Suprapubic skin (tissue), 4 donors: ENCODE measurements at regions not wholly inside any gene's neighbourhood (a gene's known extent, or its start where the extent isn't known, plus 50 kb on each side); places are given as distances from the start of the nearest gene placed in this dataset.

Experiments used
- DNase-seq, 2 donors: peaks; one replicate each; pipeline ENCODE4 v3.0.0-alpha.2; 2019; ENCODE audit warnings: low spot score in 2 of 2
- H3K27ac ChIP-seq: fragments of 200-600 bp; sonication (generic); one replicate; pipeline ENCODE4 v1.5.1; 2019
- H3K27me3 ChIP-seq: fragments of 200-600 bp; sonication (generic); one replicate; pipeline ENCODE4 v1.5.1; 2019
- H3K36me3 ChIP-seq: fragments of 200-600 bp; sonication (generic); one replicate; pipeline ENCODE4 v1.5.1; 2019
- H3K4me1 ChIP-seq: fragments of 200-600 bp; sonication (generic); one replicate; pipeline ENCODE4 v1.5.1; 2019
- H3K4me3 ChIP-seq: fragments of 200-600 bp; sonication (generic); one replicate; pipeline ENCODE4 v1.5.1; 2019; ENCODE audit warnings: mild to moderate bottlenecking
- H3K9me3 ChIP-seq: fragments of 200-600 bp; sonication (generic); one replicate; pipeline ENCODE4 v1.5.1; 2019
- EP300 ChIP-seq: sonication (generic); formaldehyde crosslinking; IDR thresholded peaks from one replicate; pipeline ENCODE4 v1.6.1; 2017; ENCODE audit warnings: antibody characterized with exemption
- POLR2A ChIP-seq, 2 donors: fragments of 450-650 bp; IDR thresholded peaks; one replicate each; pipeline ENCODE4 v1.6.1; 2017; ENCODE audit warnings: antibody characterized with exemption in 2 of 2, mild to moderate bottlenecking in 2 of 2, moderate library complexity in 2 of 2
- POLR2AphosphoS5 ChIP-seq, 3 donors: sonication (generic); formaldehyde crosslinking; IDR thresholded peaks; one replicate each; pipeline ENCODE4 v1.6.1; 2017; ENCODE audit warnings: antibody characterized with exemption in 3 of 3
- WGBS: methylation state at CpG from one replicate; pipeline ENCODE4 v1.1.5; 2018; 5-methylcytosine and 5-hydroxymethylcytosine counted together
- TF ChIP-seq, protein P1 (sequence below), 2 donors: fragments of 200-600 bp in 1 of 2; fragments of 450-650 bp in 1 of 2; sonication (generic) in 1 of 2; IDR thresholded peaks; one replicate each; pipeline ENCODE4 v1.5.1; 2016 to 2019; ENCODE audit warnings: antibody characterized with exemption in 2 of 2, mild to moderate bottlenecking in 1 of 2, moderate library complexity in 1 of 2

- H3K36me3 ChIP-seq: no peaks in the 10 kb centered on the region
- H3K27me3 ChIP-seq: no peaks in the 10 kb centered on the region
- peak overlapping the region; percentile 0 for H3K27ac ChIP-seq
- peaks cover 10% of the 10 kb centered on the region for H3K4me1 ChIP-seq
- TF ChIP-seq POLR2AphosphoS5 (IDR thresholded peaks at IDR 0.05) (no peak), EP300 (no peak), POLR2A (IDR thresholded peaks at IDR 0.05) (no peak)
- no peaks in the 10 kb centered on the region for H3K9me3 ChIP-seq
- 81% methylated on average over 6 of the region's 6 CpGs for WGBS
- no peak for DNase-seq
- H3K4me3 ChIP-seq: no peak overlapping the region
These were observed 323.7 kb upstream of the CD180 start for GRCh38 chr5:67520161-67520908.

- H3K9me3 ChIP-seq: no peaks in the 10 kb centered on the region
- H3K27ac ChIP-seq: no peak overlapping the region
- no peak for TF ChIP-seq POLR2AphosphoS5 (IDR thresholded peaks at IDR 0.05)
- TF ChIP-seq POLR2A (IDR thresholded peaks at IDR 0.05): no peak
- no peak for TF ChIP-seq EP300
- no peaks in the 10 kb centered on the region for H3K27me3 ChIP-seq
- WGBS: 97% methylated on average over 2 of the region's 2 CpGs
- no peaks in the 10 kb centered on the region for H3K36me3 ChIP-seq
- DNase-seq: no peak
- H3K4me1 ChIP-seq: peaks cover 10% of the 10 kb centered on the region
- H3K4me3 ChIP-seq: no peak overlapping the region
These were observed 321.6 kb upstream of the CD180 start for GRCh38 chr5:67518227-67518626.

DNA sequence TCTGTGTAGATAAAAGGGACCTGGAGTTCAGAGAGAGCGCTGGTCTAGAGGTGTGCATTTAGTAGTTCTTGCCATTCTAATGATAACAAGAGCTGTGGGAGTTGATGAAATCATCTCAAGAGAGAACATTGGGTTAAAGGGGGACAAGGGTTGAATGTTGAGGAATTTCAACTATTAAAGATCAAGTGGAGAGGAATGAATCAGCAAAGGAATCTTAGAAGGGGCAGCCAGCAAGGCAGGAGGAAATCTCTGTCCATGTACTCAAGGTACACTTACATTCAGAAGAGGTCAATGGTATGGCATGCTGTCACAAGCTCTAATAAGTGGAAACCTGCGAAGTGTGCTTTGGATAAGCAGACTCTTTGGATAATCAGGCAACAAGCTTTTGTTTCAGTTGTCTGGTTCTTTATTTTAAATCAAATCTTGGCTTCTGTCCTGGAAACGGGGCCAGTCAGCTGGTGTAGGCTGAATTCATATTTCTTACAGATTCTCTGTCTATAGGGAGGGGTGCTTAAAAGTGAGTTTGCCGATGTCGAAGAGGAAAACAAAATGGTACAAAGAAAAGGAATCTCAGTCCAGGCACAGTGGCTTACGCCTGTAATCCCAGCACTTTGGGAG lies 320.5 kb upstream of the CD180 start:
- peaks cover 9% of the 10 kb centered on the region for H3K4me1 ChIP-seq
- WGBS: 84% methylated on average over 6 of the region's 6 CpGs
- no peak for TF ChIP-seq POLR2A (IDR thresholded peaks at IDR 0.05)
- no peak for TF ChIP-seq EP300
- TF ChIP-seq POLR2AphosphoS5 (IDR thresholded peaks at IDR 0.05): no peak
- TF ChIP-seq, protein P1, sequence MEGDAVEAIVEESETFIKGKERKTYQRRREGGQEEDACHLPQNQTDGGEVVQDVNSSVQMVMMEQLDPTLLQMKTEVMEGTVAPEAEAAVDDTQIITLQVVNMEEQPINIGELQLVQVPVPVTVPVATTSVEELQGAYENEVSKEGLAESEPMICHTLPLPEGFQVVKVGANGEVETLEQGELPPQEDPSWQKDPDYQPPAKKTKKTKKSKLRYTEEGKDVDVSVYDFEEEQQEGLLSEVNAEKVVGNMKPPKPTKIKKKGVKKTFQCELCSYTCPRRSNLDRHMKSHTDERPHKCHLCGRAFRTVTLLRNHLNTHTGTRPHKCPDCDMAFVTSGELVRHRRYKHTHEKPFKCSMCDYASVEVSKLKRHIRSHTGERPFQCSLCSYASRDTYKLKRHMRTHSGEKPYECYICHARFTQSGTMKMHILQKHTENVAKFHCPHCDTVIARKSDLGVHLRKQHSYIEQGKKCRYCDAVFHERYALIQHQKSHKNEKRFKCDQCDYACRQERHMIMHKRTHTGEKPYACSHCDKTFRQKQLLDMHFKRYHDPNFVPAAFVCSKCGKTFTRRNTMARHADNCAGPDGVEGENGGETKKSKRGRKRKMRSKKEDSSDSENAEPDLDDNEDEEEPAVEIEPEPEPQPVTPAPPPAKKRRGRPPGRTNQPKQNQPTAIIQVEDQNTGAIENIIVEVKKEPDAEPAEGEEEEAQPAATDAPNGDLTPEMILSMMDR (IDR thresholded peaks at IDR 0.05): no peak
- no peak overlapping the region for H3K27ac ChIP-seq
- no peak overlapping the region for H3K4me3 ChIP-seq
- H3K27me3 ChIP-seq: no peaks in the 10 kb centered on the region
- H3K9me3 ChIP-seq: no peaks in the 10 kb centered on the region
- DNase-seq: no peak
- no peaks in the 10 kb centered on the region for H3K36me3 ChIP-seq

DNA sequence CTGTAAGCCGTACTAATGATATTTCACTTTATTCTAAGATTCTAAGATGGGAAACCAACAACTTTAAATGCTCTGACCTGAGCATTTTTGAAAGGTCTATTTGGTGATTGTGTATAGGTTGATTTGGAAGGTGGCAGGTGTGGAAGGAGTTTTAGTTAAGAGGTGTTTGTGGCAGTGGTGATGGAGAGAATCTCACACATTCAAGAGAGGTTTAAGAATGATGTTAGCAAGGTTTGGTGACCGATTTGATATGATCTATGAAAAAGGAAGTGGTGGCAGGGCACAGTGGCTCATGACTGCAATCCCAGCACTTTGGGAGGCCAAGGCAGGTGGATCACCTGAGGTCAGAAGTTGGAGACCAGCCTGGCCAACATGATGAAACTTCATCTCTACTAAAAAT lies 319.2 kb upstream of the CD180 start:
- no peak overlapping the region for H3K27ac ChIP-seq
- no peak for DNase-seq
- WGBS: 93% methylated on average over 2 of the region's 2 CpGs
- no peaks in the 10 kb centered on the region for H3K36me3 ChIP-seq
- no peak overlapping the region for H3K4me3 ChIP-seq
- H3K27me3 ChIP-seq: no peaks in the 10 kb centered on the region
- TF ChIP-seq POLR2A (IDR thresholded peaks at IDR 0.05) (no peak), EP300 (no peak), POLR2AphosphoS5 (IDR thresholded peaks at IDR 0.05) (no peak)
- TF ChIP-seq, protein P1 (IDR thresholded peaks at IDR 0.05): no peak
- peaks cover under 1% of the 10 kb centered on the region for H3K4me1 ChIP-seq
- no peaks in the 10 kb centered on the region for H3K9me3 ChIP-seq

- no peak for DNase-seq
- 89% methylated on average over 7 of the region's 7 CpGs for WGBS
These were observed 318.6 kb upstream of the CD180 start for GRCh38 chr5:67515020-67515689.

DNA sequence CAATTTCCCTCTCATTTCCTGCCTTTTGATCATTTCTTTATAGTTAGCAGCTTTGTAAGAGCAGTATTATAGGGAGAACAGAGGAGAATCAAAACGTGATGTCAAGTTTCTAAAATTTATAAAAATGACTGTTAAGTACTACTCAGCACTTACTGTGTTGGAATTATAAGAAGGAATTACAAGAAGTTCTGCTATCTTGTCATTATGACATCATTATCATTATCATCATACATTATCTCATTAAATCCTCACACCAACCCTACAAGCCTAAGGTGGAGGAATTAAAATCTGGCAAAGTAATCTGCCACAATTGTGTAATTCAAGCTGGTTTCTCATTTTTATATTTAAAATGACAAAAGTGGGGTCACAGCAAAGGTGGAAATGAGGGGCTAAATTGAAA lies 316.2 kb upstream of the CD180 start:
- Histone ChIP-seq H3K27ac (no peak overlapping the region), H3K9me3 (no peaks in the 10 kb centered on the region), H3K4me3 (no peak overlapping the region), H3K36me3 (no peaks in the 10 kb centered on the region), H3K27me3 (no peaks in the 10 kb centered on the region), H3K4me1 (no peaks in the 10 kb centered on the region)
- WGBS: 84% methylated on average over 1 of the region's 1 CpG
- no peak for TF ChIP-seq POLR2AphosphoS5 (IDR thresholded peaks at IDR 0.05)
- no peak for TF ChIP-seq POLR2A (IDR thresholded peaks at IDR 0.05)
- TF ChIP-seq EP300: no peak
- TF ChIP-seq, protein P1 (IDR thresholded peaks at IDR 0.05): no peak
- DNase-seq: no peak

More at GRCh38 chr5:67515020-67515689, 318.6 kb upstream of the CD180 start:
- Histone ChIP-seq H3K27ac (no peak overlapping the region), H3K27me3 (no peaks in the 10 kb centered on the region), H3K4me1 (no peaks in the 10 kb centered on the region), H3K4me3 (no peak overlapping the region), H3K36me3 (no peaks in the 10 kb centered on the region), H3K9me3 (no peaks in the 10 kb centered on the region)
- TF ChIP-seq POLR2A (IDR thresholded peaks at IDR 0.05): no peak
